ENCODE measurements at regions not wholly inside any gene's neighbourhood (a gene's known extent, or its start where the extent isn't known, plus 50 kb on each side); places are given as distances from the start of the nearest gene placed in this dataset.
"Not testable (repeated sequence)": the region's sequence is repeated elsewhere in the genome, so short reads cannot be mapped to it uniquely, and the experiment has no call there.

DNA sequence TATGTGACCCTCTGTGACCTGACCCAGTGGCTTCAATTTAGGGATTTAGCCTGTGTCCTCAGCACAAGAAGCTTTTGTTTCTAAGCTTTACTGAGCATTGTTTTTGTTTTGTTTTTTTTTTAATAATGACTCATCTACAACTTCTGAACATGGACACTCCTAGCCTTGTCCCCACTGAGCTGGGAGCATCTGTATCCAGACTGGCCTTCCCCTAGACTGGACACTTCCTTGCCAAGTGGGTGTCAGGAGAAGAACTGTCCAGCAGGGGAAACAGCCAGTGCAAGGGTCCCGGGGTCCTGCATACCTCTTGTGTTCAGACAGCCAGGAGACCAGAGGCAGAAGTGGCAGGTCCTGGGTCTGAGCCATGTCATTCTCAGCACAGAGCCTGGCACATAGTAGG lies 108.6 kb downstream of the TMEM130 start:
- DNase-seq (ENCODE audit: extremely low read depth, low read depth): no peak
- TF ChIP-seq, protein P1, sequence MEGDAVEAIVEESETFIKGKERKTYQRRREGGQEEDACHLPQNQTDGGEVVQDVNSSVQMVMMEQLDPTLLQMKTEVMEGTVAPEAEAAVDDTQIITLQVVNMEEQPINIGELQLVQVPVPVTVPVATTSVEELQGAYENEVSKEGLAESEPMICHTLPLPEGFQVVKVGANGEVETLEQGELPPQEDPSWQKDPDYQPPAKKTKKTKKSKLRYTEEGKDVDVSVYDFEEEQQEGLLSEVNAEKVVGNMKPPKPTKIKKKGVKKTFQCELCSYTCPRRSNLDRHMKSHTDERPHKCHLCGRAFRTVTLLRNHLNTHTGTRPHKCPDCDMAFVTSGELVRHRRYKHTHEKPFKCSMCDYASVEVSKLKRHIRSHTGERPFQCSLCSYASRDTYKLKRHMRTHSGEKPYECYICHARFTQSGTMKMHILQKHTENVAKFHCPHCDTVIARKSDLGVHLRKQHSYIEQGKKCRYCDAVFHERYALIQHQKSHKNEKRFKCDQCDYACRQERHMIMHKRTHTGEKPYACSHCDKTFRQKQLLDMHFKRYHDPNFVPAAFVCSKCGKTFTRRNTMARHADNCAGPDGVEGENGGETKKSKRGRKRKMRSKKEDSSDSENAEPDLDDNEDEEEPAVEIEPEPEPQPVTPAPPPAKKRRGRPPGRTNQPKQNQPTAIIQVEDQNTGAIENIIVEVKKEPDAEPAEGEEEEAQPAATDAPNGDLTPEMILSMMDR (IDR thresholded peaks at IDR 0.05; ENCODE audit: low read depth, low read length, missing control alignments): no peak
- no peak overlapping the region for H3K4me3 ChIP-seq (replicated peaks; ENCODE audit: low read depth, low read length)

DNA sequence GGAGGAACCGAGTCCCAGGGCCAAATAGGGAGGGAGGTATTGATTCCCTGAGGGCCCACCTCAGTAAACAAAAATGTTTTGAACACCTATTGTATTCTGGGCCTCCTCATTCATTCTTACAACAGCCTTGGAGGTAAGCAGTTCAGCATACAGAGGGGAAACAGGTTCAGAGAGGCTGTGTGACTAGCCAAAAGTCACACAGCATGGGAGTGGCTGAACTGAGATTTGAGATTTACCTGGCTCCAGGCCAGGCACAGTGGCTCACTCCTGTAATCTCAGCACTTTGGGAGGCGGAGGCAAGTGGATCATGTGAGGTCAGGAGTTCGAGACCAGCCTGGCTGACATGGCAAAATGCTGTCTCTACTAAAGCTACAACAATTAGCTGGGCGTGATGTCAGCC lies 107.2 kb downstream of the TMEM130 start:
- TF ChIP-seq, protein P1 (IDR thresholded peaks at IDR 0.05; ENCODE audit: low read depth, low read length, missing control alignments): no peak
- H3K4me3 ChIP-seq (replicated peaks; ENCODE audit: low read depth, low read length): no peak overlapping the region
- DNase-seq (ENCODE audit: extremely low read depth, low read depth): no peak

DNA sequence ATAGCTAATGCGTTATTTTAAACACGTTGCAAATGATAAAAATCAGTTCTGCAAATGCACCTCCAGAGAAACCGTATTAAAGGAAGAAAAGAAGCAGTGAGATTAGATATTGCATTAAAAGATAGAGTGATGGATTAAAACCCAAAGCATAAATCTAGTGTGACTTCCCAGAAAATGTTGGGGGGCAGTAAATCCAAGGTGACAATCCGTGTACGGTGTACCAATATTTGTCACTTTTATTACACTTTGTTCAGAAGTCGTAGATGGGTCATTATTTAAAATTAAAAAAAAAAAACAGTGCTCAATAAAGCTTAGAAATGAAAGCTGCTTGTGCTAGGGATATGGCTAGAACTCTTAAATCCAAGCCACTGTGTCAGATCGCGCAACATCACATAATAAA lies 106.4 kb downstream of the TMEM130 start:
- DNase-seq (ENCODE audit: extremely low read depth, low read depth): no peak
- no peak overlapping the region for H3K4me3 ChIP-seq (replicated peaks; ENCODE audit: low read depth, low read length)
- TF ChIP-seq, protein P1 (IDR thresholded peaks at IDR 0.05; ENCODE audit: low read depth, low read length, missing control alignments): no peak

DNA sequence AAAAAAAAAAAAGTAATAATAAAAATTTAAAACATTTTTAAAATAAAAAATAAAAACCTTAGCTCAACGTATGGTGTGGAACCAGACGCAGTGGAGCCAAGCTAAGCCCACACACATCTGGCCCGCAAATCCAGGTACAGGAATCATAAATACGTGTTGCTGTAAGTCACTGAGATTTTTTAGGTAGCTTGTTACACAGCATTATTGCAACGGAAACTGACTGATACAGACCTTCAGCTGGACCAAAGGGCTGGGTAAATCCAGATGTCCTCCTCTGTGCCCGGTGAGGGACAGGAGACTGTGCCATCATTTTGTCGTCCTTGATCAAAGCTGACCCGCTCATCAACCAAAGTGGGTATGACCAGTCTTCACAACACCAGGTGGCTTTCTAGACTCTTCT lies 104.9 kb downstream of the TMEM130 start:
- TF ChIP-seq, protein P1 (IDR thresholded peaks at IDR 0.05; ENCODE audit: low read depth, low read length, missing control alignments): no peak
- no peak overlapping the region for H3K4me3 ChIP-seq (replicated peaks; ENCODE audit: low read depth, low read length)
- no peak for DNase-seq (ENCODE audit: extremely low read depth, low read depth)

DNA sequence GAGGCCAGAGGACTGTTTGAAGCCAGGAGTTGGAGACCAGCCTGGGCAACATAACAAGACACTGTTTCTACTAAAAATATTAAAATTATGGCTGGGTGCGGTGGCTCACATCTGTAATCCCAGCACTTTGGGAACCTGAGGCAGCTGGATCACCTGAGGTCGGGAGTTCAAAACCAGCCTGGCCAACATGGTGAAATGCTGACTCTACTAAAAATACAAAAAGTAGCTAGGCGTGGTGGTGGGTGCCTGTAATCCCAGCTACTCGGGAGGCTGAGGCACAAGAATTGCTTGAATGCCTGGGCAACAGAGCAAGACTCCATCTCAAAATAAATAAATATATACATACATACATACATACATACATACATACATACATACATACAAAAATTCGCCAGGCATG lies 99.7 kb downstream of the TMEM130 start:
- not testable (repeated sequence) for H3K4me3 ChIP-seq (replicated peaks; ENCODE audit: low read depth, low read length); DNase-seq (ENCODE audit: extremely low read depth, low read depth)

DNA sequence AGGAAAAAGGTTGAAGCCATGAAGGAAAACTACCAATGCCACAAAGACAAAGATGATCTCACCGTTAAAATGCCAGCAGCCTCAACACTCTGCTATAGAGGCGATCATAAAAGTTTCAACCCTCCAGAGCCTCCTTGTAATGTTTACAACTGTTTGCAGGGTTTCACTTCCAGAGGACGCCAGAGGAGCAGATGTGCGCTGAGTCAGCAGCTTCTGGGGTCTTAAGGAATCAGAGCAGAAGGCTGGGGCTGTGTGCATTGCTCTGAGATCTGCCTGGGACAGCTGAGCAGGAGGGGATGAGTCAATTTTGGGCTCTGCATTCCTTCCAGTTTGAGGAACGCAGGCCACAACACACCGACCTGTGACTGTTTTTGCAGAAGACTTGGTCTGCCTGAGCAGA lies 98.3 kb downstream of the TMEM130 start:
- TF ChIP-seq, protein P1 (IDR thresholded peaks at IDR 0.05; ENCODE audit: low read depth, low read length, missing control alignments): no peak
- H3K4me3 ChIP-seq (replicated peaks; ENCODE audit: low read depth, low read length): no peak overlapping the region
- peak; percentile 74 for DNase-seq (ENCODE audit: extremely low read depth, low read depth)

DNA sequence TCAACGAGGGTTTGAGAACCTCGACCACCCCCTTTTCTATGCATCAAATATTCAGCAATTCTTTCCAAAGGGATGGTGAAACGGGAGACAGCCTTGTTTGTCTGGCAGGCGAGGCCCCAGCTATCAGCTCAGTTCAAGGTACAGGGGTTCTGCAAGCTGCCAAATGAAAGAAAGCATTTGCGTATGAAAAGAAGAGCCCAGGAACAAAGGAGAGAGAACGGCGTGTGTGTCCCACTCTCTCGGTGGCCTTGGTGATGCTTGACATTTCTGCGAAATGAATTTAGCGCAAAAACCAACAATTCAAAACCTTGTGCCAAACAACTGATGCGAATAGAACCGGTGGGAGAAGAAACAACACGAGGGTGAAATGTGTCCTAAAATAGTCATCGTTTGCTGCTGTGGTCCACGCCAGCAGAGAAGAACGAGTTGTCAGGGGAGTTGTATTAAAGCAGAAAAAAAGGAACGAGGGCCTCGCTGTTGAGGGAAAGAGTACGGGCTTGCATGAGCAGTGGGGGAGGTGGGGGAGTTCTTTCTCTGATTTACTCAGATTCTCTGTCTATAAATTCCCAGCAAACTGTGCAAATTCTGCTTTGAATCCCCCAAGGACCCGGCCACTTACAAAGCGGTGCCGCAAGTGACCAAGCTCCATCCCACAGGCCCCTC lies 97.7 kb downstream of the TMEM130 start:
- TF ChIP-seq, protein P1 (IDR thresholded peaks at IDR 0.05; ENCODE audit: low read depth, low read length, missing control alignments): no peak
- H3K4me3 ChIP-seq (replicated peaks; ENCODE audit: low read depth, low read length): no peak overlapping the region
- DNase-seq (ENCODE audit: extremely low read depth, low read depth): no peak
